Fibroblast of peridontal ligament (primary cell): ENCODE measurements at regions not wholly inside any gene's neighbourhood (a gene's known extent, or its start where the extent isn't known, plus 50 kb on each side); places are given as distances from the start of the nearest gene placed in this dataset.

Source experiments
- DNase-seq: peaks from one replicate; pipeline ENCODE4 v3.0.0-alpha.2; 2010; ENCODE audit errors: extremely low read depth

DNA sequence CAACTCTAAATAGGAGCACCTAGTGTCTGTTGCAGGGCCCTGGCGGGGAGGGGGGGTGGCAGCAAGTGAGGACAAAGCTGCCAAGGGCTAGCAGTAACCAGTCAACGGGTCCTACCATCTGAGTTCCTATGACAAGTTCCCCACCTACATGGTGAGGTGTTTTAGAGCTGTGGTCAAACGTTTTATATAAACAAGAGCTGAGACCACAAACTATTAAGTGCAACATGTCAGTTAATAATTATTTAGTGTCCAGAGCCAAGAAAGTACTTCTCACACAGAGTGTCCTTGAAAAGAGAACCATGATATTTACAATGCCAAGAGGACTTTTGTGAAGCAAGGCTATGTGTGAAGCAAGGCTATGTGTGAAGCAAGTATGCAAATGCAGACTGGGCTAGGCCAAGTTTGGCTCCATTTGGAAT, 434.7 kb downstream of the TNS3 start:
- DNase-seq = no peak

DNA sequence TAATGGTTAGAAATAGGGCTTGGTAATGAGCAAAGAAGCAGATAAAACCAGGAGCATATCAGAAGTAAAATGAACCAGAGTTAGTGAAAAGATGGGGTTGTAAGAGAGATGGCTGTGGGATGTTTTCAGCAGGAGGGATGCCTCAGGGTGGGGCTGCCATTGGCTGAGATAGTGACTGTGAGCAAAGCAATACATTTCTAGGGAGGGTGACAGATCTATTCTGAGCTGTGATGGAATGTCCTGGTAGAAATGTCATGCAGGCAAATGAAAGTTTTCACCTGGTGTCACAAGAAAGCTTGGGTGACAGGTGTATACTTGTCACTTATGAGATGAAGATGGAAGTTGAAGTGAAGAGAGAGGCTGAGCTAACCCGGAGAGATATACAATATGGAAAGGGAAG, 435.9 kb downstream of the TNS3 start:
- no peak for DNase-seq

GRCh38 chr7:47145186-47145725, 436.7 kb downstream of the TNS3 start:
- DNase-seq = peak; percentile 51

- DNase-seq = peak; percentile 90
These were observed 438.6 kb downstream of the TNS3 start for GRCh38 chr7:47143339-47143738.

DNA sequence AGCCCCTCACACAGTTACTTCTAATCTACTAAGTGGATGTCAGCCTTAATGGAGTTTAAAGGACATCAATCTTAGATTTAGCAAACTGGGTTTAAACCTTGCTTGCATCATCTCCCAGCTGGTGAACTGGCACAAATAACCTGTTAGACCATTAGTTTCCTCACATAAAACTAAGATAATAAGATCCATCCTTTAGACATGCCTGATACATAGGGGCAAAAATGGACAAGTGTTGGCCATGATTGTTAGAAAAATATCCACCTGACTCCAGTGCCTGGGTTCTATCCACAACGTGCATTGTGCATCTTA, 439.1 kb downstream of the TNS3 start:
- DNase-seq = no peak

DNA sequence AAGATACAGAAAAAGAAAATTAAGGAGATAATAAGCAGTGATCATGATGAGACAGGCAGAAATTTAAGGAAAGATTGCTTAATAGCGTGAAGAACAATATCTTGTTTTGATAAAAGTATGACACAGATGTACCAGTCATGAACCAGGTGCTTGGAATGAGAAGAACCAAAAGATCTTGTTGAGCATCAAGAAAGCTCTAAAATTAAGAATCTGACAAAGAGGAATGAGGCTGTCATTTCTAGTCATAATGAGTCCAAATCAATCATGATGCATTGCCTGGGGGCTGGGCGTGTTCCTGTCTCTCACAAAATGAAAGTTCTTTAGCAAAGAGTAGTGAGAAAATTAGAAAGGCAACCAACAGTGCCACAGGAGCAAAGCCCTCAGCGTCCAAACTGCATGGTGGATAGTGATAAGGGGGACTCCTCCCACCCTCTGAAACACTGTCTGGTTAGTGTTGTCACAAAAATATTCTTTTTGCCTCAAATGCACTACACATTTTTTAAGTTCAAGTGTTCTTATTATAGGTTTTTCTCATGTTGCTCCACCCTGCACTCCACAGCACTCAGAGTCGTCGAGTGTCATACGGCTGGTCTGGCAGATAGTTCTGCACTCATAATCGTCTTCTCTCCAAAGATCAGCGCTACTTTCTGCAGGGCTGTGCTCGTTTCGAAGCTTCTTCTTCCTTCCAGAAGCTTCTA, 439.6 kb downstream of the TNS3 start:
- no peak for DNase-seq

DNA sequence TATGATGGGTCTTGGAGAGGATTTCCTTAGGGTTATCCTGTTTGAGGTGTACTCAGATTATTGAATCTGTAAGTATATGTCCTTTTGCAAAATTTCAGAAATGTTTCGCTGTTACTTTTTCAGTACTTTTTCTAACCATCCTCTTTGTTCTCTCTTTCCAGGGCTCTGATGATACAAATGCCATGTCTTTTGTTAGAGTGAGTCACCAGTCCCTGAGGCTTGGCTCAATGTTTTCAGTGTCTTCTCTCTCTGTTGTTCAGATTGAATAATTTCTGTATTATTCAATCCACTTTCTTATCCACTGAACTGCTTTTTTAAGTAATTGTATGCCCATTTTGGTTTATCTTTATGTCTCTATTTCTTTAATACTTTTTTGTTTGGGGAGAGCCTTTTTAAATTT, 449.4 kb downstream of the TNS3 start:
- no peak for DNase-seq

- DNase-seq = no peak
These were observed 453.2 kb downstream of the TNS3 start for GRCh38 chr7:47128700-47129099.

DNA sequence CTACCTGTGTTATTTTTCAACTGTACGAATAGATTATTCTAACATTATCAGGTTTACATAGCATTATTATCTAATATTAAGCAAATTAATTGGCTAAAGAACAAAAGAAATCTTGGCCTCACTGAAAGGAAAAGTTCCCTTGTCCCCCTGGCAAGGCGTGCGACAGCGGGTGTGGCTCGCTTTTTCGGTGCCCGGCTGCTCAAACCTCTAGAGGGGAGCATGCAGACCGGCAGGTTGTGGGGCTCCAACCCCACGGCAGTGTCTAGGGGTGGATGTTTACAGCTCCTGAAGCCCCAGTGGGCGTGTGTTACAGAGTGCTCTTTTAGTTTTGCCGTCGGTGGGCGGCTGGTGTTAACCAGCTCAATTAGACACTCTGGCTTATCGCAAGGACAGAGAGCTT, 456.4 kb downstream of the TNS3 start:
- DNase-seq = no peak

DNA sequence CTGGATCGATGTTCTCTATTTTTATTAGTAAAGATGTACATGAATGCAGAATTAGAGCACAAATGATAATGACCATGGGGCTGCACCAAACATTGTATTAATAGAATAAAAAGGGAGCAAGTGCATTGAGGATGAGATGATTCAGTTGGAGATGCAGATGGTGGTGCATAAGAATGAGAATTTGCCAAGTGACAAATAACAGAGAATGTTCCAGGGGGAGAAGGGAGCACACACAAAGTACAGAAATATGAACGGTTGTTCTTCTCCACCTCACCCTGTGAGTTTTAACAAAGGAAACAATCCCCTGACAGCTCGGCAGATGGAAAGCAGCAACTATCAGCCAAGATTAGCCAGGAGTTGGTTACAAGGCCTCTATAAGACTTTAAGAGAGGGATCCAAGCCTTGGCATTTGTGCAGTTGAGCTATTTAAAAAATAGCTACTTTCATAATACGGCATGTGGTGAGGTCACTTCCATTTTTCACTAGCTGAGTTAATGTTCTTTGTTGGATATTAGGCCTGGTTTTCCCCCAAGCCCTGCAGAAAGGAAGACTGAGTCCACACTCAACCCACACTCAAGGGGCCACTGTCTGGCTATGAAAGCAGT, 462.5 kb downstream of the TNS3 start:
- DNase-seq = no peak

GRCh38 chr7:47104206-47104549, 477.7 kb downstream of the TNS3 start:
- DNase-seq = no peak

DNA sequence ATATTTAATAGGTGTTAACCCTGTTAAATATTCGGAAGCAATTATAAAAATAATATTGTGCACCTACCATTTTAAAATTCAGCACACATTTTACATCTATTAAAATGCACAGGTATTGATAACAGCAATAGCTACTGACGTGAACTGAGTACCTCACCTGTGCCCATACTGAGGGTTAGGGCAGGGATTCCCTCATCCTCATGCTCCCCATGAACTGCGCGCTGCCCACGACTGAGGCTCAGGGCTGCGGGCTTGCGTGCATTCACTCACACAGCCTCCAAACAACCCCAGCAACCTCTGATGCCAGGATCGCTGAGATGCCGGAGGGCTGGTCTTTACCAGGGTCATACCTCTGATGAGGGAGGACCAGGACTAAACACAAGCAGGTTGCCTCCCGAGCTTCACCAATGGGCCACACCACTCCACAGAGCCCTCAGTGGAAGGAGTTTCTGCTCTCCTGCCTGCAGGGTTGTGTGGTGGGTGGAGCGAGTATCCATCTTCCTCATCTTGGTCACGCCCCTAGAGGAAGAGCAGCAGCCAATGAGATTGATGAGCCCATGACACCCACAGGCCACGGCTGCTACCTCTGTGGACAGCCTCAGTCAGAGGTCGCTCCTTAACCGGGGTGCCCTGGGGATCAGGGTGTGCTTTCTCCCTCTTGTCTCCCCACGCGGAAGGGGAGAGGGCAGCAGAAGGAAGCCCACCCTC, 478.3 kb downstream of the TNS3 start:
- no peak for DNase-seq

- no peak for DNase-seq
These were observed 479.5 kb downstream of the TNS3 start for GRCh38 chr7:47102331-47102841.

GRCh38 chr7:47100817-47101435, 481.0 kb downstream of the TNS3 start:
- DNase-seq = peak; percentile 55

DNA sequence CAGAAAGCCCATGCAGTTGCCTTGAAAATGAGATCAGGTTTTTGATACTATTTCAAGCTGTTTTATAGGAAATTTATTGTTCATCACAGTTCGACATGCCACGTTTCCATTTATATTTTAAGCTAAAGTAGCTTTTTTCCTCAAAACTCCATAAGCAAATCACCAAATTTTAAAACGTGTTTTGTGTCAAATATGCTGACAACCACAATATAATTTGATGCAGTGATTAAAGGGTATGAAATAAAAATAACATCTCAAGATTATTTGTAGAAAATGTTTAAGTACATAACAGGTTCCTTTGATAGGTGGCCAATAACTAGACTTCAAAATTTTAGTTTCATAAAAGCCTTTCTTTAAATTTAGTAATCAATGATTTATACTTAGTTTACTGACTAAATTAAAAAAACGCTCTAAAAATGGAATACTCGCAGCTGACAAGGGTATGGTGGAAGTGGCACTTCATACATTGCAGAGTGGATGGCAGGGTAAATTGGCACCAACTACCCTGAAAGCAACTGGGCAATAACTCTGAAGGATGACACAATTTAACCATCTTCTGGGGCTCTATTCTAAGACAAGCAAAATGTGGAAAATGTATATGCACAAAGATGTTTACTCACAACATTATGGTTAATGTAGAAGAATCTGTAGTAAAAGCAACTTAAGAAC, 481.6 kb downstream of the TNS3 start:
- DNase-seq = no peak

DNA sequence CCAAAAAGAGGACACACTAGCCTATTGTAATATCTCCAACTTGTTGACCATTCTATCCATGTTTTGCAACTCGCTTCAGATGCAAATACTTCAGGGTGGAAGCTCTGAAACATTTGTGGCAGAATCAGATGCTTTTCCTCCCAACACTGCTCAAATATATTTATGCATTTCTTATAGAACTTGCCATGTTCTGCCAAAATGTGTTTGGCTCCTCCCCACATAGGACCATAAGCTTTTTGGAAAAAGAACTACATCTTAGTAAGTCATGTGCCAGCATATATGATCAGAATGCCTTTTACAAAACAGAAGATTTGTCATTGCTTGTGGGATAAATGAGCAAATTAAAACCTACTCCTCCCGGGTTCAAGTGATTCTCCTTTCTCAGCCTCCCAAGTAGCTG, 484.5 kb downstream of the TNS3 start:
- no peak for DNase-seq

GRCh38 chr7:47095946-47096345, 486.0 kb downstream of the TNS3 start:
- peak; percentile 45 for DNase-seq

DNA sequence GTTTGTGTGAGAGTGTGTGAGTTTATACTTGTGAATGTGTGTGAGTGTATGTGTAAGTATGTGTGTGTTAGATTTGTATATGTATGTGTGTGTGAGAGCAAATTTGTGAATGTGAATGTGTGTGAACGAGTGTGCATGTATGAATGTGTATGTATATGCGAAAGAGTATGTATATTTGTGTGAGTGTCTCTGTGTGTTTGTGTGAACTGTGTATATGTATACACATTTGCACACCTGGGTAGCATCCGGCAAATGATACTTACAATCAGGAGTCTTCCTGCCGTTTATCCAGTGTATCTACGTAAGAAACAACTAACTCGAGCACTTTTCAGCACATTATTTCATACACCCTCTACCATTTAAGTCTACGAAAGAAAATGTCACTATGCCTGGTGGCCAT, 487.4 kb downstream of the TNS3 start:
- DNase-seq = no peak

- peak; percentile 19 for DNase-seq
These were observed 488.3 kb downstream of the TNS3 start for GRCh38 chr7:47093320-47094234.

DNA sequence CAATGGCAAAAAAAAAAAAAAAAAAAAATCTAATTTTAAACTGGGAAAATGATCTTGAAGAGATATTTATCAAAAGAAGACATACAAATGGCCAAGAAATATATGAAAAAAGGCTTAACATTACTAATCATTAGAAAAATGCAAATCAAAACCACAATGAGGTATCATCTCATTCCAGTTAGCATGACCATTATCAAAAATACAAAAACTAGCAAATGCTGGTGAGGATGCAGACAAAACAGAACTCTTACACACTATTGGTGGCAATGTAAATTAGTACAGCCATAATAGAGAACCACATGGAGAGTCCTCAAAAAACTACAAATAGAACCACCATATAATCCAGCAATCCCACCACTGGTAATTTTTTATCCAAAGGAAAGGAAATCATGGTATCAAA, 489.6 kb downstream of the TNS3 start:
- DNase-seq = no peak

DNA sequence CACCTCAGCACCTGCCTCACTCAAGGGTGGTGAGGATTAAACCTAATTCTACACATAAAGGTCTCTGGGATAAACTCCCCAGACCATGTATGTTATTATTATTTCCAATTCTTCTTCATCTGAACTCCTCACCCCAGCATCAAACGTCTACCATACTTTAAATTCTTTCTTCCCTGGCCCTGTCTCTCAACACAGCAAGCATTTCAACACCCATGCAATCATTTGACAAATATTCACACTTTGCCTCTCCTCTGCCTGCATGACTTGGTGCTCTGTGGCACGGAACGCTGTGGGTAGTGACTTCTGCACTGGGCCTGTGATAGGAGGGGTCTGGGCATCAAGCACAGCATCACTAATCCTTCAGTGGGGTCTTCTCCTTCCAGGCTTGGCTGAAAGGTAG, 490.8 kb downstream of the TNS3 start:
- DNase-seq = peak; percentile 15
